ENCODE measurements at regions not wholly inside any gene's neighbourhood (a gene's known extent, or its start where the extent isn't known, plus 50 kb on each side); places are given as distances from the start of the nearest gene placed in this dataset.

- DNase-seq (ENCODE audit: low spot score in 2 of 2): no peak
- TF ChIP-seq POLR2A (IDR thresholded peaks at IDR 0.05) (no peak), CTCF (IDR thresholded peaks at IDR 0.05) (no peak)
- 21 to 24% methylated on average over 2 of the region's 2 CpGs for WGBS, 2 donors
- H3K4me3 ChIP-seq (ENCODE audit: low read depth, poor library complexity, severe bottlenecking): no peak overlapping the region
- intact Hi-C loops (cut with DNase I; ENCODE audit: low total_unique reads): no loop called here
Measured at GRCh38 chrX:142742581-142742980, 283.1 kb upstream of the SPANXN4 start.

- TF ChIP-seq CTCF (IDR thresholded peaks at IDR 0.05): no peak
- no peak for TF ChIP-seq POLR2A (IDR thresholded peaks at IDR 0.05)
- intact Hi-C loops (cut with DNase I; ENCODE audit: low total_unique reads): no loop called here
- no peak for DNase-seq (ENCODE audit: low spot score in 2 of 2)
- 51 to 73% methylated on average over 2 of the region's 2 CpGs for WGBS, 2 donors
- no peak overlapping the region for H3K4me3 ChIP-seq (ENCODE audit: low read depth, poor library complexity, severe bottlenecking)
Measured at GRCh38 chrX:142733327-142733726, 292.4 kb upstream of the SPANXN4 start.

GRCh38 chrX:142711796-142712290 lies 313.9 kb upstream of the SPANXN4 start:
- H3K4me3 ChIP-seq (ENCODE audit: low read depth, poor library complexity, severe bottlenecking): no peak overlapping the region
- no peak for TF ChIP-seq CTCF (IDR thresholded peaks at IDR 0.05)
- no peak for TF ChIP-seq POLR2A (IDR thresholded peaks at IDR 0.05)
- intact Hi-C loops (cut with DNase I; ENCODE audit: low total_unique reads): no loop called here
- DNase-seq (ENCODE audit: low spot score in 2 of 2): no peak
- WGBS, 2 donors: 52 to 59% methylated on average over 3 of the region's 3 CpGs

DNA sequence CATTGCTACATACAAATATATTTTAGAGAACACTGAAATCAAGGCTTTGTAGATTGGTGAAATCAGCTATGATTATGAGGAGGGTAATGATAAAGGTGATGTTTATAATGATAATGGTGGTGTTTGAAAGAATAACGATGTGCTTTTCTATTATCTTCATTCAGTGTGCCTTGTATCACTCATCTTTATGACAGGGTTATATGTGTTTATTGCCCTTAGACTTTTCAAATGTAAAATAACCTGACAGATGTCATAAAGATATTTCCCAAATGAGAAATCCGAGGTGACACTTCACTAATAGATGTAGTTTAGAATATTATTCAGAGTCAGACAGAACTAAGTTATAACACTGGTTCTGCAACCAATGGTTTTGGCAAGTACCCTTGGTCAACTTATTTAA lies 323.0 kb upstream of the SPANXN4 start:
- intact Hi-C loops (cut with DNase I; ENCODE audit: low total_unique reads): no loop called here
- DNase-seq (ENCODE audit: low spot score in 2 of 2): no peak
- no peak overlapping the region for H3K4me3 ChIP-seq (ENCODE audit: low read depth, poor library complexity, severe bottlenecking)
- WGBS, 2 donors: 46 to 54% methylated on average over 2 of the region's 2 CpGs
- no peak for TF ChIP-seq POLR2A (IDR thresholded peaks at IDR 0.05)
- TF ChIP-seq CTCF (IDR thresholded peaks at IDR 0.05): no peak

GRCh38 chrX:142688256-142688655 lies 337.5 kb upstream of the SPANXN4 start:
- WGBS, 2 donors: 69 to 75% methylated on average over 2 of the region's 2 CpGs
- intact Hi-C loops (cut with DNase I; ENCODE audit: low total_unique reads): no loop called here
- DNase-seq (ENCODE audit: low spot score in 2 of 2): no peak
- H3K4me3 ChIP-seq (ENCODE audit: low read depth, poor library complexity, severe bottlenecking): no peak overlapping the region
- no peak for TF ChIP-seq POLR2A (IDR thresholded peaks at IDR 0.05)
- TF ChIP-seq CTCF (IDR thresholded peaks at IDR 0.05): no peak

DNA sequence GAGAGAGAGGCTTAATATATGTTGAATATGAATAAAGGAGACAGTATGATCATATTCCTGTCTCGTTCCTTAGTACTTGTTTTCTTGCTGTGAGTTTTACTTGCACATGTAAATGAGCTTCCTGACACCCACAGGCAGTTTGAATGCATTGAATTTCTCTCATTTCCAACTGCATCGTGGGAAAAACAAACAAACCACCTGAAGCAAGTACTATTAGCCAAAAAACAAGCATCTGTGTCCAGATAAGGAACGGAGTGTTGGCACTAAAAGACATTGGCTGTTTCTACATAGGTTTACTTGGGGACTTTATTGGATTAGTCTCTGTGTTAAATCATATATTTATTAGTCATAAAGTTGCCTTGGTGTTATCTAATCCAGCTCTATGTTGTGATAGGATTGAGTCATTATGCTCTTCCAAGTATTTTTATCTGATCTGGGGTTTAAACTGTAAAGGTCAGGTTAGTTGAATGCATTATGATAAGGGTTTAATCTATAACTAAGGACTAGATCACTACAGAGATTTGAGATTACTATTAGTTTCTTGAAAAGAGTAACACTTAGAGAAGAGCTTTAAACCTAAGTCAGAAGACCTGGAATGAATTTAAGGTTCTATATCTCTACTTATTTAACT lies 339.0 kb upstream of the SPANXN4 start:
- DNase-seq (ENCODE audit: low spot score in 2 of 2): no peak
- TF ChIP-seq POLR2A (IDR thresholded peaks at IDR 0.05) (no peak), CTCF (IDR thresholded peaks at IDR 0.05) (no peak)
- intact Hi-C loops (cut with DNase I; ENCODE audit: low total_unique reads): no loop called here
- H3K4me3 ChIP-seq (ENCODE audit: low read depth, poor library complexity, severe bottlenecking): no peak overlapping the region
- 17 to 33% methylated on average over 3 of the region's 3 CpGs for WGBS, 2 donors

Measured in lower leg skin (tissue), 4 donors.